ENCODE measurements at regions not wholly inside any gene's neighbourhood (a gene's known extent, or its start where the extent isn't known, plus 50 kb on each side); places are given as distances from the start of the nearest gene placed in this dataset.
A peak's percentile ranks its signal among the peaks of the same experiment; 100 is the strongest.

DNA sequence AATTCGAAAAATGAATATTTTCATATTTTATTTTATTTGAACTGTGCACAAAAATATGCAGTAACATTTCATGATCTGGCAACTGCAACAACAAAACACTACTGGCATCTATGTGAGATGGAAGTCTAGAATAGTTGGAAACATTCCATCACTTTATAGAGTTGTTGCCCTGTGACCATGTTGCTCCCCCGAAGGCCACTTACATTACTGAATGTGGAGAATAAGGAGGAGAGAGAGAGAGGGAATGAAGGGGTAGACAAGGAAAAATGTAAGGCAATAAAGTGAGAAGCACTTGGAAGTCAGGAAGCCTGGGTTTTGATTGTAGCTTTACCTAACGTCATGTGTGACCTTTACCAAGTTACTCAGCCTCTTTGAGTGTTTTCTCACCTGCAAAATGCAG, 437.2 kb upstream of the EDIL3 start:
- no peak for DNase-seq (ENCODE audit: low read depth)
- TF ChIP-seq, protein P1, sequence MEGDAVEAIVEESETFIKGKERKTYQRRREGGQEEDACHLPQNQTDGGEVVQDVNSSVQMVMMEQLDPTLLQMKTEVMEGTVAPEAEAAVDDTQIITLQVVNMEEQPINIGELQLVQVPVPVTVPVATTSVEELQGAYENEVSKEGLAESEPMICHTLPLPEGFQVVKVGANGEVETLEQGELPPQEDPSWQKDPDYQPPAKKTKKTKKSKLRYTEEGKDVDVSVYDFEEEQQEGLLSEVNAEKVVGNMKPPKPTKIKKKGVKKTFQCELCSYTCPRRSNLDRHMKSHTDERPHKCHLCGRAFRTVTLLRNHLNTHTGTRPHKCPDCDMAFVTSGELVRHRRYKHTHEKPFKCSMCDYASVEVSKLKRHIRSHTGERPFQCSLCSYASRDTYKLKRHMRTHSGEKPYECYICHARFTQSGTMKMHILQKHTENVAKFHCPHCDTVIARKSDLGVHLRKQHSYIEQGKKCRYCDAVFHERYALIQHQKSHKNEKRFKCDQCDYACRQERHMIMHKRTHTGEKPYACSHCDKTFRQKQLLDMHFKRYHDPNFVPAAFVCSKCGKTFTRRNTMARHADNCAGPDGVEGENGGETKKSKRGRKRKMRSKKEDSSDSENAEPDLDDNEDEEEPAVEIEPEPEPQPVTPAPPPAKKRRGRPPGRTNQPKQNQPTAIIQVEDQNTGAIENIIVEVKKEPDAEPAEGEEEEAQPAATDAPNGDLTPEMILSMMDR (IDR thresholded peaks at IDR 0.05; ENCODE audit: control insufficient read depth, extremely low read depth, insufficient read depth) = no peak
- no peak overlapping the region for H3K4me3 ChIP-seq (ENCODE audit: low read depth, low read length)

DNA sequence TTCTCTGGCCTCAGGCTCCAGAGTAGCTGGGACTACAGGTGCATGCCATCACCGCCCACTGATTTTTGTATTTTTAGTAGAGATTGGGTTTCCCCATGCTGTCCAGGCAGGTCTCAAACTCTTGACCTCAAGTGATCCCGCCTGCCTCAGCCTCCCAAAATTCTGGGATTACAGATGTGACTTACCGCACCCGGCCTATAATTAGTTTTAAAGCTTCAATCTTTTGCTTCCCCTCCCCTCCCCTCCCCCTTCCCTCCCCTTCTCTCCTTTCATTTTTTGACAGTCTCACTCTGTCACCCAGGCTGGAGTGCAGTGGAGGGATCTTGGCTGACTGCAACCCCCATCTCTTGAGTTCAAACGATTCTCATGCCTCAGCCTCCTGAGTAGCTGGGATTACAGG, 433.3 kb upstream of the EDIL3 start:
- DNase-seq (ENCODE audit: low read depth) = no peak
- TF ChIP-seq, protein P1 (IDR thresholded peaks at IDR 0.05; ENCODE audit: control insufficient read depth, extremely low read depth, insufficient read depth) = no peak
- no peak overlapping the region for H3K4me3 ChIP-seq (ENCODE audit: low read depth, low read length)

- peak; percentile 0 for DNase-seq (ENCODE audit: low read depth)
- H3K4me3 ChIP-seq (ENCODE audit: low read depth, low read length) = no peak overlapping the region
- TF ChIP-seq, protein P1 (IDR thresholded peaks at IDR 0.05; ENCODE audit: control insufficient read depth, extremely low read depth, insufficient read depth) = no peak
Measured at GRCh38 chr5:84816746-84817547, 432.3 kb upstream of the EDIL3 start.

DNA sequence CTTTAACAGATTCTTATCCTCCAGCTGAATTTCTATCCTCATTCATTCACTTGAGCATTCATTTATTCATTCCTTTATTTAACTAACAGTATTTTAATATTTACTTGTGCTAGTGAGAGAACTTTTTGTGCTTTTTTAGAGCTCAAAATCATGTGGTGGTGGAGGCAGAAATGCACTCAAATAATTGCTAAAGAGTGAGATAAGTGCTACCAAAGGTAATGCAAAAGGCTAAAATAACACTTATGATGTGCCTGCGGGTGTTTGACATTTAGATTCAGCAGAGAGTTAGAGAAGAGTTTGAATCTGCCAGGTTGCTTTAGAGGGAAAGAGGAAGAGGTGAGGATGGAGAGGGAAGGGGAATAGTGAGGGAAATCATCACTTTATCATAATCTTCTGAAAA, 431.5 kb upstream of the EDIL3 start:
- no peak for DNase-seq (ENCODE audit: low read depth)
- TF ChIP-seq, protein P1 (IDR thresholded peaks at IDR 0.05; ENCODE audit: control insufficient read depth, extremely low read depth, insufficient read depth) = no peak
- no peak overlapping the region for H3K4me3 ChIP-seq (ENCODE audit: low read depth, low read length)

DNA sequence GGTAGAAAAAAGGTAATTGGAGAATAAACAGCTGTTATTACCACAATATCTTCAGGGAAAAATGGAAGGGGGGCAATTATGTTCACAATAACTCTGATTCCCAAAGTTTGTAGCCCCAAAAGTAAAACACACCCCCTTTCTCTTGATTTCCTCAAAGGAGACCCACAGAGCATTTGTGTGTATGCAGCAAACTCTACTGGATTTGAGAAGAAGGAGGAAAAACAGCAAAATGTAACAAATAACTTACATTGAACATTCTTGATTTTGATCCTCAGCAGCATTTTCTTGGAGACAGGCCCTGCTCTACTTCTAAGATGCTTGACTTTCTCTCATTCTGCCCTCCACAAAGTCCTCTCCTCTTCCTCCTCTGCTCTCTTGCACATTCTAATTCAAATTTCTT, 420.8 kb upstream of the EDIL3 start:
- H3K4me3 ChIP-seq (ENCODE audit: low read depth, low read length) = no peak overlapping the region
- TF ChIP-seq, protein P1 (IDR thresholded peaks at IDR 0.05; ENCODE audit: control insufficient read depth, extremely low read depth, insufficient read depth) = no peak
- DNase-seq (ENCODE audit: low read depth) = no peak

GRCh38 chr5:84796399-84796798, 411.7 kb upstream of the EDIL3 start:
- TF ChIP-seq, protein P1 (IDR thresholded peaks at IDR 0.05; ENCODE audit: control insufficient read depth, extremely low read depth, insufficient read depth) = no peak
- DNase-seq (ENCODE audit: low read depth) = no peak
- no peak overlapping the region for H3K4me3 ChIP-seq (ENCODE audit: low read depth, low read length)
